HCT116 (cell line): ENCODE measurements at regions not wholly inside any gene's neighbourhood (a gene's known extent, or its start where the extent isn't known, plus 50 kb on each side); places are given as distances from the start of the nearest gene placed in this dataset.

ENCODE experiments used
- ATAC-seq: fragments of 200-7000 bp; cut with Tn5 transposase; 2 replicates; pipeline ENCODE4 v1.9.1; 2020; ENCODE audit warnings: mild to moderate bottlenecking, moderate library complexity
- BruUV-seq: library from RNA; stranded (reverse); fragments of 400-500 nt; replicated peaks from 2 replicates; lab custom pipeline; 2021; lab: Mats Ljungman, UMichigan
- CTCF ChIA-PET: fragments of 300-600 bp; sonication (Branson Sonifier 250); formaldehyde crosslinking; loops from one replicate; lab custom pipeline; 2021; ENCODE audit warnings: antibody characterized with exemption; lab: Charles Lee
- POLR2A ChIA-PET: fragments of 300-600, 350-600 bp; sonication (Branson Sonifier 250); formaldehyde crosslinking; loops from one replicate; lab custom pipeline; 2021; ENCODE audit warnings: antibody characterized with exemption; lab: Charles Lee
- RAD21 ChIA-PET, 2 experiments: fragments of 300-600 bp; sonication (Branson Sonifier 250); formaldehyde crosslinking; loops; one replicate each; lab custom pipeline; 2023; ENCODE audit warnings: low total read pairs in 2 of 2; ENCODE audit not compliant: uncharacterized antibody in 2 of 2, unreplicated experiment in 2 of 2, low non-redundant PET in 1 of 2; lab: Charles Lee
- DNase-seq: peaks from one replicate; pipeline ENCODE4 v3.0.0-alpha.2; 2010; ENCODE audit warnings: low read depth, low spot score
- H2AFZ ChIP-seq: fragments of 200-600 bp; shearing (Covaris generic), sonication (generic); 2 replicates; pipeline ENCODE4 v1.6.1; 2017; ENCODE audit warnings: low read depth, mixed run types, mixed read lengths, antibody characterized with exemption, low read length; ENCODE audit not compliant: poor library complexity, severe bottlenecking
- H3K27ac ChIP-seq: 2 replicates; pipeline ENCODE4 v1.5.1; 2012; ENCODE audit warnings: low read depth, low read length
- H3K27me3 ChIP-seq: fragments of 200-600 bp; sonication (generic); 2 replicates; pipeline ENCODE4 v1.6.1; 2016; ENCODE audit warnings: mixed run types, low read length, mixed read lengths; ENCODE audit not compliant: insufficient read depth
- H3K36me3 ChIP-seq, 2 experiments: fragments of 200-500 bp in 1 of 2; fragments of 200-600 bp in 1 of 2; sonication (Bioruptor generic) in 1 of 2; sonication (generic) in 1 of 2; 2 replicates each; pipeline versions ENCODE4 v1.5.1 to v1.6.1; 2014 to 2016; ENCODE audit warnings: low read length in 2 of 2, inconsistent platforms in 1 of 2, mixed read lengths in 1 of 2, mixed run types in 1 of 2; ENCODE audit not compliant: insufficient read depth in 2 of 2, control insufficient read depth in 1 of 2
- H3K4me1 ChIP-seq, 2 experiments: fragments of 200-600 bp in 1 of 2; sonication (generic) in 1 of 2; 2 replicates each; pipeline versions ENCODE4 v1.5.1 to v1.6.1; 2012 to 2017; ENCODE audit warnings: low read length in 2 of 2, inconsistent platforms in 1 of 2, mild to moderate bottlenecking in 1 of 2, mixed read lengths in 1 of 2, mixed run types in 1 of 2, moderate library complexity in 1 of 2; ENCODE audit not compliant: insufficient read depth in 2 of 2, control insufficient read depth in 1 of 2
- H3K4me2 ChIP-seq: fragments of 200-600 bp; sonication (generic); 2 replicates; pipeline ENCODE4 v1.6.1; 2017; ENCODE audit warnings: mixed run types, low read length, mixed read lengths
- H3K4me3 ChIP-seq, 2 experiments: fragments of 200-600 bp in 1 of 2; sonication (generic) in 1 of 2; replicated peaks in 1 of 2; 2 replicates each; pipeline ENCODE4 v1.5.1; 2011 to 2016; ENCODE audit warnings: low read length in 2 of 2, control low read depth in 1 of 2, low read depth in 1 of 2, mild to moderate bottlenecking in 1 of 2, mixed read lengths in 1 of 2, mixed run types in 1 of 2
- H3K79me2 ChIP-seq: fragments of 200-600 bp; sonication (generic); 2 replicates; pipeline ENCODE4 v1.6.1; 2017; ENCODE audit warnings: mild to moderate bottlenecking, mixed run types, low read length, moderate library complexity, mixed read lengths; ENCODE audit not compliant: insufficient read depth
- H3K9ac ChIP-seq: fragments of 200-600 bp; sonication (generic); 2 replicates; pipeline ENCODE4 v1.6.1; 2016; ENCODE audit warnings: low read length, mixed read lengths
- H3K9me2 ChIP-seq: fragments of 200-600 bp; sonication (generic), shearing (Covaris generic); 2 replicates; pipeline ENCODE4 v1.6.1; 2017; ENCODE audit warnings: mixed run types, mild to moderate bottlenecking, moderate library complexity; ENCODE audit not compliant: insufficient read depth
- H3K9me3 ChIP-seq, 2 experiments: fragments of 200-500 bp in 1 of 2; fragments of 200-600 bp in 1 of 2; sonication (Bioruptor generic) in 1 of 2; sonication (generic) in 1 of 2; 2 replicates each; pipeline ENCODE4 v1.6.1; 2014 to 2017; ENCODE audit warnings: low read length in 2 of 2, mixed read lengths in 2 of 2, inconsistent platforms in 1 of 2, low read depth in 1 of 2, mild to moderate bottlenecking in 1 of 2, mixed run types in 1 of 2, moderate library complexity in 1 of 2; ENCODE audit not compliant: control insufficient read depth in 1 of 2, insufficient read depth in 1 of 2
- H4K20me1 ChIP-seq: fragments of 200-600 bp; sonication (generic), shearing (Covaris generic); 2 replicates; pipeline ENCODE4 v1.6.1; 2017; ENCODE audit warnings: mixed run types, mild to moderate bottlenecking, moderate library complexity; ENCODE audit not compliant: insufficient read depth
- CTCF ChIP-seq, 3 experiments: fragments of 200-600 bp in 1 of 3; sonication (generic) in 1 of 3; IDR thresholded peaks in 2 of 3; conservative IDR thresholded peaks in 1 of 3; 2 replicates each; pipeline ENCODE4 v1.5.1; 2012 to 2017; ENCODE audit warnings: low read depth in 2 of 3, low read length in 2 of 3, antibody characterized with exemption in 1 of 3, borderline replicate concordance in 1 of 3, control low read depth in 1 of 3, mild to moderate bottlenecking in 1 of 3, mixed read lengths in 1 of 3, mixed run types in 1 of 3, moderate library complexity in 1 of 3; ENCODE audit not compliant: insufficient read depth in 1 of 3
- ELF1 ChIP-seq: IDR thresholded peaks from 2 replicates; pipeline ENCODE4 v1.6.1; 2012; ENCODE audit warnings: low read depth, borderline replicate concordance
- FOSL1 ChIP-seq: IDR thresholded peaks from 2 replicates; pipeline ENCODE4 v1.6.1; 2012; ENCODE audit warnings: low read depth
- JUND ChIP-seq: IDR thresholded peaks from 2 replicates; pipeline ENCODE4 v1.6.1; 2012
- POLR2A ChIP-seq: IDR thresholded peaks from 2 replicates; pipeline ENCODE4 v1.7.0; 2011; ENCODE audit warnings: borderline replicate concordance; ENCODE audit not compliant: insufficient read depth, insufficient read length; ENCODE audit errors: extremely low read depth
- REST ChIP-seq: IDR thresholded peaks from 2 replicates; pipeline ENCODE4 v1.6.1; 2012; ENCODE audit warnings: low read depth
- SIN3A ChIP-seq: IDR thresholded peaks from 2 replicates; pipeline ENCODE4 v1.6.1; 2012; ENCODE audit warnings: low read depth
- YY1 ChIP-seq: IDR thresholded peaks from 2 replicates; pipeline ENCODE4 v1.6.1; 2011; ENCODE audit warnings: low read length, low read depth, moderate library complexity, mild to moderate bottlenecking; ENCODE audit not compliant: insufficient replicate concordance; ENCODE audit errors: extremely low read depth
- ZBTB33 ChIP-seq: IDR thresholded peaks from 2 replicates; pipeline ENCODE4 v1.6.1; 2011; ENCODE audit warnings: mild to moderate bottlenecking, low read length, moderate library complexity; ENCODE audit not compliant: insufficient replicate concordance; ENCODE audit errors: extremely low read depth
- ZFX ChIP-seq: fragments of 450-650 bp; IDR thresholded peaks from 2 replicates; pipeline ENCODE4 v1.6.1; 2017
- intact Hi-C: fragments of 100-400 bp; cut with micrococcal nuclease; formaldehyde crosslinking; loops from 2 replicates; pipeline ENCODE4 v1.10.0; 2022

- H3K27me3 ChIP-seq = peaks cover 4% of the 10 kb centered on the region; the same call in 1 of the 2 replicates
- RAD21 ChIA-PET = no interaction called here
These were observed 114.9 kb upstream of the SOX1 start for GRCh38 chr13:111952032-111952431.

More at GRCh38 chr13:111952032-111952431, 114.9 kb upstream of the SOX1 start:
- no peak for DNase-seq
- peaks cover 10 to 14% of the 10 kb centered on the region in 2 experiments for H3K4me1 ChIP-seq
- POLR2A ChIA-PET = no interaction called here
- BruUV-seq = no TSS peak
- TF ChIP-seq POLR2A = no peak
- no peak for TF ChIP-seq ELF1
- TF ChIP-seq FOSL1 = no peak
- TF ChIP-seq SIN3A = no peak
- TF ChIP-seq ZBTB33 = no peak
- TF ChIP-seq CTCF (IDR thresholded peaks at IDR 0.05 in 2 of 3, conservative IDR thresholded peaks at IDR 0.05 in 1 of 3; ENCODE audit: borderline replicate concordance in 1 of 3, insufficient read depth in 1 of 3, low read depth in 2 of 3, low read length in 2 of 3) = no peak
- TF ChIP-seq YY1 = no peak
- no peak for TF ChIP-seq JUND
- TF ChIP-seq REST = no peak
- no peak for TF ChIP-seq ZFX
- TF ChIP-seq, all 23 proteins: peak for 0
- H2AFZ ChIP-seq = no peak overlapping the region
- no peak overlapping the region for H3K4me3 ChIP-seq
- intact Hi-C loops = no loop called here
- H4K20me1 ChIP-seq = no peaks in the 10 kb centered on the region
- H3K9me3 ChIP-seq = peaks cover 0 to 3% of the 10 kb centered on the region in 2 experiments; a peak in 1 of 4 replicates
- H3K9ac ChIP-seq = no peak overlapping the region
- H3K4me2 ChIP-seq = no peak overlapping the region
- no peak overlapping the region for H3K27ac ChIP-seq
- CTCF ChIA-PET = no interaction called here
- H3K79me2 ChIP-seq = no peaks in the 10 kb centered on the region
- H3K36me3 ChIP-seq = no peaks in the 10 kb centered on the region
- ATAC-seq = no peak
- no peaks in the 10 kb centered on the region for H3K9me2 ChIP-seq
